ENCODE measurements at regions not wholly inside any gene's neighbourhood (a gene's known extent, or its start where the extent isn't known, plus 50 kb on each side); places are given as distances from the start of the nearest gene placed in this dataset.

DNA sequence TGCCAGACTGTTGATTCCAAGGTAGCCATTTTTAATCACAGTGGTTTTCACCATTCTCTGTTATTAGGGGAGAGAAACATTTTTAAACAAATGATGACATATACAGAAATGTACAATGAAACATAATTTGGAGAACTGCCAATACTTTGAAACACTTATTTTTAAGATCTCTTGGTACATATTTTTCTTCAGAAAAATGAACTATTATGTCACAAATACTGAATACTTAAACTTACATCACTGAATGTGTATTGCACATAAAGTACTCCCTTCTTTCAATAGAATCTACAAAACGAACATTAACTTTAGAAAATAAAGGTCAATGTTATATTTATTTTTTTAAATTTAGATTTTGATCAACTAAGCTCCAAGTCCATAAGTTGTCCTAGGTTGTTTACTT is 71.7 kb upstream of the CPNE8 start:
- DNase-seq (ENCODE audit: low read depth in 2 of 2) = no peak

DNA sequence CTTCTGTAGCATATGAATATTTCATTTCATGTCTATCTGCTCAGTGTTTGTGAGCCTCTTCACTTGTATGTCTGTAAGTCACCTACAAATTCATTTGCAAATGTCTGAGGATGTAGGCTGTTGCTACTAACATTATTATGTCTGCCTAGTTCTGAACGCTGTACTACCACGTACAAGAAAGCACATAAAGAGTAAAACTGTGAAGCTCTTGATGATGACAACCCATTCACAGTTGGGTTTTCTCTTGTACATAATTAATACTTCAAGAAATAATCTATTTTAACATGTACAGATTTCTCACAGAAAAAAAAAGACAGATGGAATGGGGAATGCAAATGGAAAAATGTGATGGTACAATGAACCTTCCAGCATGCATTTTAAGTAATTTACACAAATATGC is 64.3 kb upstream of the CPNE8 start:
- DNase-seq (ENCODE audit: low read depth in 2 of 2) = no peak

DNA sequence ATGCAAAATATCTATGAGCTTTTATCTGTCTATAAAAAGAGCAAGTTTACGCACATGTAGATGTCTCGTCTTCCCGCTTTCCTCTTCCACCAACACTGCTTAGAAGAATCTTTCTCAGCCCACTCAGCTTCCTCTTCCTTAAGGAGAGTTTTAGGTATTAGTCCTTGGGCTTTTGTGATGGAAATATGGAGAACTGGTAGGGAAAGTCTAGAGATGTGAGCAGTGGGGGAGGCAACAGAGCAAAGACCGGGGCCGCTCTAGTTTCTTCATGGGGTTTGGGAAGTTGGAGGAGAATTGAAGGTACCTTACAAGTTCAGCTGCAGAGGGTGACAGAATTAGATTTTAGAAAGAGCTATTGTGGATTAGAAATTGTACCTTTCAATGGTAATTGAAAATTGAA is 56.3 kb upstream of the CPNE8 start:
- DNase-seq (ENCODE audit: low read depth in 2 of 2) = no peak

DNA sequence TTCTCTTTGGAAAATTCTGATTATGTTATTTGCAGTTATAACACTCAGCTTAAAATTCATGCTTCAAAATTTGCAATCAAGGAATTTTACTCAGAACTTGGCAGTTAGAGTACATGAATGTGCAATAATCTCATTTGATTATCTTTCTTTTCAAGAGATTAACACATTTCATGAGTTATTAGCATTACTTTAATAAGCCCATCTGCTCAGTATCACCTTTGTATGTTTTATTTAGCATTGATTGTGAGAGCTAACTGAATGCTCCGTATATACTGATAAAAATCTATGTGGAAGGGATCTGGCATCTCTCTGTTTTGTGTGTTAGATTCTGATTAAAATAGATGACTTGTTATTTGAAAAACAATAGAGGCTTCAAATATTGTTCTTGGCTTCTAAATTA is 55.6 kb upstream of the CPNE8 start:
- no peak for DNase-seq (ENCODE audit: low read depth in 2 of 2)

DNA sequence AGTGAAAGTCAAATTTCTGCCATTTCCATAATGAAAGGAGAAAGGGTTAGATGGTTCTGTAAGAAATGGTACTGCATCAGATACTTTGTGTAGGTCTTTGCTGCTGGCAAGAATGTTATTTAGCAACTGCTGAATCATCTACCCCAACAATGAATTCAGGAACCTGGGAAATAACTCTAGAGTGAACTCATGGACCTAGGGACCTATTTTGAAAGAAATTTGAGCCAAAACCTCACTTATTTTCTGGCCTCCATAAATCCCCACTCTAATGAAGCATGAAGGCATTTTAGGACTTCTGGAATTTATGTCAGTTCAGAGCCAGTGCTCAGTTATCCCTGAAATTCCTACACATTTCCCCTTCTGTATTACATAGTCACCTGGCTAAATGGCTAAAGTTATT is 50.9 kb upstream of the CPNE8 start:
- no peak for DNase-seq (ENCODE audit: low read depth in 2 of 2)

Data from activated CD4-positive, alpha-beta T cell treated with anti-CD3 and anti-CD28 coated beads for 24 hours (primary cell).